HG03108 (cell line): ENCODE measurements at regions not wholly inside any gene's neighbourhood (a gene's known extent, or its start where the extent isn't known, plus 50 kb on each side); places are given as distances from the start of the nearest gene placed in this dataset.

Source experiments
- ATAC-seq: cut with Tn5 transposase; IDR thresholded peaks from one replicate; pipeline ENCODE4 v1.9.1; 2021; ENCODE audit warnings: moderate library complexity; ENCODE audit not compliant: unreplicated experiment

GRCh38 chrX:40457406-40457805 is 123.4 kb upstream of the ATP6AP2 start:
- no peak for ATAC-seq

DNA sequence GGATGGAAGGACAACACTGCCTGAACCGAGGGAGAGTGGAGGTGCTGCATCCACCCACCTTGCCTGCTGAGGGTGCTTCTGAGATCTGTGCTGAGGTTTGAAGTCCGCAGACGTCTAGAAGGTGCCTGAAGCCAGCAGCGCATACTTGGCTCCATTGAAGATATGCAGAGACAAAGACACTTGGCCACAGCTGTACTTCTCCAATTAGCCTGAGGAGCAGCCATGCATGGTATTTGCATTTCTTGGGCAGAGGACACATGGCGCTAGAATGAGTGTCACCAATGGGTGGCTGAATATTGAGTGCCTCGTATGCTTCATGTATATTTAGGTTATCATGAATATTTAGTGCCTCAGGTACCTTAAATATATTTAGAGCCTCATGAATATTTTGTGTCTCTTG is 128.7 kb upstream of the ATP6AP2 start:
- no peak for ATAC-seq

DNA sequence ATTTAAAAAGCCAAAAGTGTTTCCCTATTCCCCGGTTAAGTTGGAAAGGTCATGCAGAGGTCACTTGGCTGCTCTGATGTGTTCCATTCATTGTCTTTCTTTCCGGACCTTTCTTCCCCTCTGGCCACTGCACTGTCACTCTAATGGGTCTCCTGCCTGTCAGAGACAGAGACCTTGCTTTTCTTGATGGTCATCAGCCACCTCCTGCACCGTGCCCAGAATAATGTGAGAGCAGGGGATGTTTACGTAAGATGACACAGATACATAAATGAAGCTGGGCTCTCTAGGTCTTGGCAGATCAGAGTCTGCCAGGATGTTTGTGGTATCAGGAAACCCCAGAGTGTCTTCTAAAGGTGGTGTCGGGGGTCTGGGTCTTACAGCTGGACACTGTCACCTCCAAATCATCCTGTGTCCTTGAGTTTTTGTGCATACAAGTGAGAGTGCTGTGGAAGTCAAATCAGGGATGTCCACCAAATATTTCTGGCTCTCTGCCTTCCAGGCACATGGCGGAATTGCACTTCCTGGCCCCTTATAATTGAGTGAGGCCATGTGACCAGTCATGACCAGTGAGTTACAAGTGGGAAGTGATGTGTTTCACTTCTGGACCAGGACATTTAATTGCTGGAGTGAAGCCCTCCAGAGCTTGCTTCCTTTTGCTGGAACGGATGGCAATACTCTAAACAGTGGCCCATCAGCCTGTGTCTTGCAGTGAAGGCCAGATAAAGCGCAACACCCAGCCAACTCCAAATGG is 130.6 kb upstream of the ATP6AP2 start:
- ATAC-seq: no peak

- no peak for ATAC-seq
Observed at GRCh38 chrX:40449396-40449795, 131.4 kb upstream of the ATP6AP2 start.

GRCh38 chrX:40448793-40449192 is 132.0 kb upstream of the ATP6AP2 start:
- no peak for ATAC-seq

DNA sequence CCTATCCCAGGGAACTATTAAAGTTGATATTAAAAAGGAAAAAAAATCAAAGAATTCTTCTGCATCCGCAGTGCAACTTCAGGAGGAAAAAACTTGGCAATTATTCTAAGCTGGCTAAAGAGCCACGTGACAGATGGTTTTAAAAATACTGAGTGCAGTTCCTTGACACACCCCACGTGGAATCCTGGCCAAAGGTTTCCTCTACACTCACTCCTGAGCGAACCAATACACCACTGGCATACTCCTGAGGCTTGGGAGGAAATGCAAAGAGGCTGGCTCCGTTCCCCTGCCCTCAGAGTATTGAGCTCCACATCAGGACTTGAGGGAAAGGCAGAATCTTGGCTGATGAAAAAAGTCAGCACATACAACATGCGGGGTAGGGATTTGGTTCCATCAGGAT is 133.8 kb upstream of the ATP6AP2 start:
- ATAC-seq: no peak

- ATAC-seq: no peak
Observed at GRCh38 chrX:40445691-40446090, 135.1 kb upstream of the ATP6AP2 start.

DNA sequence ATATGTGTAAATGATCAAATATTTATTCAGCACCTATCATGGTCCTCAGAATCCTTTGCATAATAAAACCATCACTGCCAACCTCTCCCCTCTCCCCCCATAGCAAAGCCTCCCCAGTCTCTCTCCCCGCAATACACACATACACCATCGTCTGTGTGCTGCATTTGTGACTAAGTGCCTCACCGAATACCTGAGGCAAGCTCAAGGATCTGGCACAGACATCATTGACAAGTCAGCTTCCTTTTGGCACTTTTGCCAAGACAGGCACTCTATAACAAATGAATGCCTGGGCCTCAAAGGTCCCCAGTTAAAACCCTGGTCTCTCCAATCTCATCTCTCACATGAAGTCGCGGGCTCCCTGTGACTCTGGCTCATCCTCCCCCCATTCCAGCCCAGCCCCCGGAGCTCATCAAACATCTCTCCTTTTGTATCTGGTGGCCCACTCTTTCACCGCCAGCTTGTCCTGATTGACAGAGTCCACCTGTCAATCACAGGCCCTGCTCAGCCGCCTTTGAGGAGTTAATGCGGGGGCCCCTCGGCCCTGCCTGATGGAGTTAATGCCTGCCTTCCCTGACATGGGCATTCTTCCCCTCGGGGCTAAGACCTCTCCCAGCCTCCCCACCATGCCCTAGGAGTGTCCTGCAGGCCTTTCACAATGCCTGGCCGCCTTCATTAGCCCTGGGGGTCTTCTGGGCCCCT is 135.8 kb upstream of the ATP6AP2 start:
- no peak for ATAC-seq

GRCh38 chrX:40444133-40444532 is 136.6 kb upstream of the ATP6AP2 start:
- ATAC-seq: no peak

GRCh38 chrX:40440866-40441265 is 139.9 kb upstream of the ATP6AP2 start:
- no peak for ATAC-seq

GRCh38 chrX:40439625-40440532 is 140.9 kb upstream of the ATP6AP2 start:
- ATAC-seq: no peak

DNA sequence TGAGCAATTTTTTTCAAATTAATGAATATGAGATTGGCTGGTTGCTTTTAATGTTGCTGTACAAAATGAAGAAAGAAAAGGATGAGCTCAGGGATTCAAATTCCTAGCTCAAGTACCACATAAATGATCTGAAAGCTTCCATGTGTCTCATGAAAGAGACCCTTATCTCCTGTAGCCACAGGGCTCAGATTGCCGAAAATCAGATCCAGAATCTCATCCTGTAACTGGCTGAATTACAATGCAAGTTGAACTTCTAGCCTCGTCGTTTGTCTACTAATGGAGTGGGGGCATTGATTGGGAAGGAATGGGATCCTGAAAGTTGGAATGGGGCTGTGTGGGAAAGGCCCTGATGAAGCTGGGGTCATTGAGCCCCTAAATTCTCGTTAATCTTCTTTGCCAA is 143.4 kb upstream of the ATP6AP2 start:
- ATAC-seq: no peak

DNA sequence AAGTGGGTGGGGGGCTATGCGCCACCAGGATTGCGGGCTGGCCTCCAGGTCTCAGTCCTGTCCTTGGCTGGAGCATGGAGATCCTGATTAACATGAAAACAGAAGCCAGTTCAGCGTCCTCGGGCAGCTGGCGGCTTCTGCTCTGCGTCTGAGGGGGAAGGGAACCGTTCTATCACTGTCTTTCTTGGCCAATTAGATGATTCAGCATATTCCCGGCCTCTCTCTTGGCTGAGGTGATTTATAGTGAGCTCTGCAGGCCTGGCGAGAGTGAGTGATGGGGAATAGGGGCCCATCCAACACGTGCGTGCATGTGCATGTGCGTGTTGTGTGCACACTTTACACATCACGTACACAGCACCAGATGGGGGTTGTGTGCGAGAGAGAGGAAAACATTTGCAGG is 145.8 kb upstream of the ATP6AP2 start:
- ATAC-seq: no peak

GRCh38 chrX:40434443-40434842 is 146.3 kb upstream of the ATP6AP2 start:
- ATAC-seq: no peak

DNA sequence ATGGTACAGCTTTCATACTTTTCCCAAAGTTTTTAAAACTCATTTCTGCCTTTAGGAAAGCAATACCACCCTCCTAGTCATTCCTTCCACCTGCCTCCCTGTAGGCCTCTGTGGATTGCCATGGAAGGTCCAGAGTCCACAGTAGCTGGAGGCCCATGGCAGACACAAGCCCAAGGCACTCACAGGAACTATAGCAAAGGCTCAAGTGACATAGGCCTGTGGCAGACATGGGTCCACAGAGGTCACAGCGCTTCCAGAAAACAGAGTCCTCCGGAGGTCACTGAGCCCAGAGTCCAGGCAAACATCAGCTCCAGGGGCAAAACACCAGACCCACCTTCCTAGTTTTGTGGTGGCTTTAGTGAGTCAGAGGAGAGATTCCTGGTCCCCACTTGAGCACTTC is 147.6 kb upstream of the ATP6AP2 start:
- no peak for ATAC-seq

DNA sequence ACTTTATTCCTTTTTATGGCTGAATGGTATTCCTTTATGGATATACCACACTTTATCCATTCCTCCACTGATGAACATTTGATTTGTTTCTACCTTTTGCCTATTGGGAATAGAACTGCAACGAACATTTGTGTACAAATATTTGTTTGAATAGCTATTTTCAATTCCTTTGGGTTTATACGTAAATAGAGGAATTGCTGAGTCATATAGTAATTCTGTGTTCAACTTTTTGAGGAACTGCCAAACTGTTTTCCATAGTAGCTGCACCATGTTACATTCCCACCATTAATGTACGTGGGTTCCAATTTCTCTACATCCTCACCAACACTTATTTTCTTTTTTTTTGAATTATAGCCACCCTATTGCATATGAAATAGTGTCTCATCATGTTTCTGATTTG is 156.5 kb upstream of the ATP6AP2 start:
- no peak for ATAC-seq

GRCh38 chrX:40423299-40423698 is 157.5 kb upstream of the ATP6AP2 start:
- ATAC-seq: no peak

DNA sequence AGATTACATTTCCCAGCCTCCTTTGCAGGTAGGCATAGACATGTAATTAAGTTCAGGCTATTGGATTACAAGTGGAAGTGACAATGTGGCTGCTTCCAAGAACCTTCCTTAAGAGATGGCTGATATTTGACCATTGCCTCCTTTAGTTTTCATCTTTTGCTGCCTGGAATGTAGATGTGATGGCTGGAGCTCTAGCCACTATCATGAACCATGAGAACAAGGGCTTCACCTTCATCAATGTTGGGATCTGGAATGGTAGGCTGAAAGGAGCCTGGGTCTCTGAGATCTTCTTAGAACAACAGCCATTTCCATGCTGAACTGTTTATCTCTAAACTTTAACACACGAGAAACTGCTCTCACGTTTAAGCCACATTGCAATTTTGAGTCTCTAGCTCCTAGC is 158.7 kb upstream of the ATP6AP2 start:
- no peak for ATAC-seq

DNA sequence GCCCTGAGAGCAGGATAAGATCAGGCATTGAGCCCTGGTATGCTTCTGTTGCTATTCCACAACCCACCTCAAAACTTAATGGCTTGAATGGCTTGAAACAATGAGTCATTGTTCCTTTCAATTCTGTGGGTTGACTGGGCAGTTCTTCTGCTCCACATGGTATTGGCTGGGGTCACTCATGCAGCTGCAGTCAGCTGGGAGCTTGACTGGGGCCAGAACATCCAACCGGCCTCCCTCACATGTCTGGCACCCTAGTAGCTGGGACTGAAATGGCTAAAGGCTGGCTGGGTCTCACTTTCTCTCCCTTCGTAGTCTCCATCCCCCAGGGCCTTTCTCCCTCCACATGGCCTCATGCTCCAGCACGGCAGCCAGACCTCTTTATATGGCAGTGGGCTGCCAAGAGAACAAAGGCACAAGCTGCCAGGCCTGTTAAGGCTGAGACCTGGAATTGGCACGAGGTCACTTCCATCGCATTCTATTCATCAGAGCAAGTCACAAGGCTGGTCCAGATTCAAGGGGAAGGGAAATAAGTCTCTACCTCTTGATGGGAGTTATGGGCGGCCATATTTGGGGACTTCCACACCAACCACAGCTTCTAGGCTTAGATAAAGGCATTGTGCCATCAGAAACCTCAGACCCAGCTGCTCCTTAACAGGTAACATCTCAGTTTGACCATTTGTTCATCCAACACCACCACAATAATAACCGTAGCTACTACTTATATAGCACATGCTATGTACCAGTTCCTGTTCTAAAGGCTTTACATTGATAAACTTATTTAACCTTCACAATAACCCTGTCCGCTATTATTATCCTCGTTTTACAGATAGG is 159.7 kb upstream of the ATP6AP2 start:
- ATAC-seq: no peak

- ATAC-seq: no peak
Observed at GRCh38 chrX:40418813-40419195, 162.0 kb upstream of the ATP6AP2 start.
